GM21619 (cell line): ENCODE measurements at regions not wholly inside any gene's neighbourhood (a gene's known extent, or its start where the extent isn't known, plus 50 kb on each side); places are given as distances from the start of the nearest gene placed in this dataset.

Experiments
- ATAC-seq: cut with Tn5 transposase; IDR thresholded peaks from one replicate; pipeline ENCODE4 v1.9.1; 2021; ENCODE audit not compliant: unreplicated experiment

DNA sequence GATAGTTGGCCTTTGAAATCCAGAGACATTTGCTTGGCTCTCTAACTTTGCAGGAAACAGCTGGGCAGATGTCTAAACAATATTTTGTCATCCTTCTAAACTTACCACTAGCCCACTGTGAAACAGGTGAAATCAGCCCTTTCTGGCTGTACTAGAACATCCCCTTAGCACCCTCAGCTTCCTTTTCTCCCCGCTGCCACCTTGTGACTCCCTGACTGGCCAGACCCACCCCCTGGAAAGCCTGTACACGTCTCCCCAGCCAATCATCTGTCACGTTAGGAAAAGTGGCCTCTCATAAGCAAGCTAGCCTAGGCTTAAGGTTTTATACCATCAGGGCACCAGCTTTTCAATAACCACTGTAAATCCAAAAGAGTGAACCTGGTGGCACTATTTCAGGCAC, 88.6 kb upstream of the E2F3 start:
- no peak for ATAC-seq

DNA sequence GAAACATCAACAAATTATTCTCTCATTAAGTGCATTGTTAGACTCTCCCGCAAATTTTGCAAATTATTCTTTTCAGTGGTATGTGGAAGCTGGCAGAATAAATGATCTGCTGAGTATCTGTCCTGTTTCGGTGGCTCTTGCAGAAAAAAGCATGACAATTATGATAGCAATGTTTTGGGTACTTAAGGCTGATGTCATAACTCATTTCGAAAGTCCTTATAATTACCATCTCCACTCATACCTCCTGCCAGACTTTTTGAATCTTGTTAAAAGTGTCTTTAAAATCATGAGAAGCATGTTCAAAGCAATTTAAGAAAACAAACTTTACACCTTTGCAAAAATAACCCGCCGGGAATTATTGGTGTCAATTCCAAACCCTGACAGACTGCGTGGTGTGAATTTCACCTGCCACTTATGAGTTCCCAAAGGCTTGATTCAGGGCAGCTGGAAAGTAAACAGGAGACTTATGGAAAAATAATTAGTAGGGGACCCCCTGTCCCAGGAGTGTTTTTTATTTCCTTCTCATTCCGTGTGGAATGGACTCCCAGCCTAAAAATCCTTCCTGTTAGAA, 87.6 kb upstream of the E2F3 start:
- no peak for ATAC-seq

DNA sequence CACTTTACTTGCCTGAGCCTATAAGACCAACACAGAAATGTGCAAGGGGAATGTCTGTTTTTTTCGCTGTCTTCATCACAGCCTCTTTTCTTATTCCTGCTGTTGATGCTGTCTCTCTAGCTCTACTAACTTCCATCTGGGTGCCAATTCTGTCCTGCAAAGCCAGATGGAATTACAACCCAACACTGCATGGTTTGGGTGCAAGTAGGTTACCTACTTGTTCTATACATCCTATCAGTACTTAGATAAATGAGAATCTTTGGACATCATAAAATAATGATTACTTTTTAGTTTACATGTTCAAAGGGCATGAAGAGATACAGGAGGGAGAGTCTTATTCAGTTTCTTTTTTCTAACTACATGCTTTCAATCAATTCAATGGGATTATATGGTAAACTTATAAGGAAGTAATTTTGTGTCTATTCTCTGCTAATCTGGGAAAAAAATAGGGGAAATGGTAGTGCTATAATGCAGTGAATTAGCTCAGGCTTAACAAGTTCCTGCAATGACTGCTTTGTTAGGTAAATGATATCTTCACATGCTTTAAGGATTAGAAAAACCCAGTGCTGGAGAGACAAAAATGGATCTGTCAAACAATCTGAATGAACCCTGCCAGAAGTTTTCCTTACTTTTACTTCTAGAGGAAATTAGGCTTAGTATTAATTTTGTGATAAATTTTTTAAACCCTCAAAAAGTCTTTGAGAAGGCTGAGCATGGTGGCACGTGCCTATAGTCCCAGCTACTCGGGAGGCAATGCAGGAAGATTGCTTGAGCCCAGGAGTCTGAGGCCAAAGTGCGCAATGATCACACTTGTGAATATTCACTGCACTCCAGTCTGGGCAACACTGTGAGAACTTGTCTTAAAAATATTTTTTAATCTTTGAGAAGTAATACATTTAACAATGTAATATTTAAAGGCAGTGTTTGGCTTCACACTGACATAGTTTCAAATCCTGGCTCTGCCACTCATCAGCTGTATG, 86.5 kb upstream of the E2F3 start:
- ATAC-seq, result no peak

DNA sequence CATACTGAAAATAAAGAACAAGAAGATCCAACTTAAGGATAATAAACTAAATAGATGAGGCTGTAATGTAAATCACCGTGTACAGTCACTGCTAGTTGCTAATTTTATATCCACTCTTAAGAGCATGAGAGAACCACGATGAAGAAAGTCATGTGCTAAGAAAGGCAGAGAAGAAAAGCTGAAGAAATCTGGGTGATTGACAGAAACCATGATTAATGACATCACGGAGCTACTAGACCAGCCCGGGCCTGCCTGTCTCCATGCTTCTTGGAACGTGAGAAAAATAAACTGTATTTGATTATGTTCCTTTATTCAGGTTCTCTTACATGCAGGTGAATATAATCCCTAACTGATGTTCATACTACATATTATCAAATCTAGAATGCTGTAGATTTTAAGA, 84.2 kb upstream of the E2F3 start:
- ATAC-seq, result no peak

DNA sequence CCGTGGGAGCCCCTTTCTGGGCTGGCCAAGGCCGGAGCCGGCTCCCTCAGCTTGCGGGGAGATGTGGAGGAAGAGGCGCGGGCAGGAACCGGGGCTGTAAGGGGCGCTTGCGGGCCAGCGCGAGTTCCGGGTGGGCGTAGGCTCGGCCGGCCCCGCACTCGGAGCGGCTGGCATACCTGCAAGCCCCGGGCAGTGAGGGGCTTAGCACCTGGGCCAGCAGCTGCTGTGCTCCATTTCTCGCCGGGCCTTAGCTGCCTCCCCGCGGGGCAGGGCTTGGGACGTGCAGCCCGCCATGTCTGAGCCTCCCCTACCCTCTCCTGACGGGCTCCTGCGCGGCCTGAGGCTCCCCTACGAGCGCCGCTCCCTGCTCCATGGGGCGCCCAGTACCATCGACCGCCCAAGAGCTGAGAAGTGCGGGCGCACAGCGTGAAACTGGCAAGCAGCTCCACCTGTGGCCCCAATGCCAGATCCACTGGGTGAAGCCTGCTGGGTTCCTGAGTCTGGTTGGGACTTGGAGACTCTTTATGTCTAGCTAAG, 82.8 kb upstream of the E2F3 start:
- no peak for ATAC-seq

DNA sequence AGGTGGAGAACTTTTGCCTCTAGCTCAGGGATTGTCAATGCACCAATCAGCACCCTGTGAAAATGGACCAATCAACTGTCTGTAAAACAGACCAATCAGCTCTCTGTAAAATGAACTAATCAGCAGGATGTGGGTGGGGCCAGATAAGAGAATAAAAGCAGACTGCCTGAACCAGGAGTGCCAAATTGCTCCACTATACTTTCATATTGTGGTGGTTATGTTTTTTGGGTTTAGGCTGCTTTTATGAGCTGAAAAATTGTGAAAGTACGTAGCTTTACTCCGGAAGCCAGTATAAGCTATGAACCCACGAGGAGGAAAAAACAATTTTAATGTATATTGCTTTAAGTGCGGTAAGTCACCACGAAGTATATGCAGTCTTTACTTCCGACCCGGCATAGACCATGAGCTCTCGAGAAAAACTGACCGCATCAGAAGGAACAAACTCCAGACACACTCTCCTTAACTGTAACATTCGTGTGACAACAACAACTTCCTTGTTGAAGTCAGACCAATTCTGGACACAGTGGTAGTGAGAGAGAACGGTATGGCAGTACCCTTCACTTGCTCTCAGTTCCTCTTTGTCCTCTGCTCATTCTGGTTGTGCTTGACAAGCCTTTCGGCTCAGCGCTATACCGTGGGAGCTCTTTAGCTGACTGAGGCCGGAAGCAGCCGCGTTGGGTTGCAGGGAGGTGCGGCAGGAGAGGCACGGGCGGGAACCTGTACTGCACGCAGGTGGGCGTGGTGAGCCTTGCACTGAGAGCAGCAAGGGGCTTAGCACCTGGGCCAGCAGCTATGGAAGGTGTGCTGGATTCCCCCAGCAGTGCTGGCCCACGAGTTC, 81.9 kb upstream of the E2F3 start:
- ATAC-seq, result peak; percentile 99

DNA sequence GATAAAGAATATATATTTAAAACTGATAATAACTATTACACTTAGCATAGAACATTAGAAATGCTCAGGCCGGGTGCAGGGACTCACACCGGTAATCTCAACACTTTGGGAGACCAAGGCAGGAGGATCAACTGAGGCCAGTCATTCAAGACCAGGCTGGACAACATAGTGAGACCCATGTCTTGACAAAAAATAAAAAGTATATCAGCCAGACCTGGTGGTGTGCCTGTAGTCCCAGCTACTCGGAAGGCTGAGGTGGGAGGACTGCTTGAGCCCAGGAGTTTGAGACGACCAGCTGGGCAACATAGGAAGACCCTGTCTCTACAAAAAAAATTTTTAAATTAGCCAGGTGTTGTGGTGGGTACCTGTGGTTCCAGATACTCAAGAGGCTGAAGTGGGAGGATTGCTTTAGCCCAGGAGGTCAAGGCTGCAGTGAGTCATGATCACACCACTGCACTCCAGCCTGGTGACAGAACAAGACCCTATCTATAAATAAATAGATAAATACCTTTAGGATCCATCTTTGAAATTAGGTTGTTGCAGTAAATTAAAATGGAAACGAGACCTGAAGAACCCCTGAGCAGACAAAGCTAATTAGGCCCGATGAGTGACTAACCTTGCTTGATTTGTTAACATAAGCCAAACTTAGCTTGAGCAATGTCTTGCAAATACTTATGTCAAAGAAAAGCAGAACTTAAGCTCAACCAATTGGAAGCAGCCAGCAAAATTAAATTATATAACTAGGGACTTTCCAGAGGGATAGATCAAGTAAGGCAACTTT, 75.8 kb upstream of the E2F3 start:
- no peak for ATAC-seq

DNA sequence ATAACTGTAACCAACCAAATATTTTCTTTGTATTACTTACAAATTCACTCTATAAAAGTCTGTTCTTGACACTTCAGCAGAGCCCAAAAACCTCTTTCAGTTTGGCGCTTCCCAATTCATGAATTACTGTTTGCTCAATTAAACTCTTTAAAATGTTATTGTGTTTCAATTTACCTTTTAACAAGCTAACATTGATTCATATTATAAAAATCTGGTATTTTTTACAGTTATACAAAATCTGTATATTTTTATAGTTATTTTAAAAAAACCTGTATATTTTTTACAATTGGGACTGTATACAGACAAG, 75.3 kb upstream of the E2F3 start:
- no peak for ATAC-seq

DNA sequence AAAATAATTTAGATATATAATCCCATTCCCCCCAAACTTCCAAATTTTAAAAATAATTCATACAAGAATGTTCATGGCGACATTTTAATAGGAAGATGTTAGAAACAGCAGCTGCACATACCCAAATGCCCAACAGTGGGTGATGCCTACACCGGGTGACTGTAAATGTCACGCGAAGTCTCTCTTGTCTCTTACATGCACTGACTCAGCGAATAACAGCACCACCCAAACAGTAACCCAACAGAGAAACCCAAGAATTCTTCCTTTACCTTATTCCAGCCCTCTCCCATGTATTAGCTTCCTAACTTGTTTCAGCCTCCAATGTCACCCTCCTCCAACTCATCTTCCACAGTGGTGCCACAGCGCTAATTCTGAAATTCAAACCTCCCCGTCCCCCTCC, 74.5 kb upstream of the E2F3 start:
- no peak for ATAC-seq

DNA sequence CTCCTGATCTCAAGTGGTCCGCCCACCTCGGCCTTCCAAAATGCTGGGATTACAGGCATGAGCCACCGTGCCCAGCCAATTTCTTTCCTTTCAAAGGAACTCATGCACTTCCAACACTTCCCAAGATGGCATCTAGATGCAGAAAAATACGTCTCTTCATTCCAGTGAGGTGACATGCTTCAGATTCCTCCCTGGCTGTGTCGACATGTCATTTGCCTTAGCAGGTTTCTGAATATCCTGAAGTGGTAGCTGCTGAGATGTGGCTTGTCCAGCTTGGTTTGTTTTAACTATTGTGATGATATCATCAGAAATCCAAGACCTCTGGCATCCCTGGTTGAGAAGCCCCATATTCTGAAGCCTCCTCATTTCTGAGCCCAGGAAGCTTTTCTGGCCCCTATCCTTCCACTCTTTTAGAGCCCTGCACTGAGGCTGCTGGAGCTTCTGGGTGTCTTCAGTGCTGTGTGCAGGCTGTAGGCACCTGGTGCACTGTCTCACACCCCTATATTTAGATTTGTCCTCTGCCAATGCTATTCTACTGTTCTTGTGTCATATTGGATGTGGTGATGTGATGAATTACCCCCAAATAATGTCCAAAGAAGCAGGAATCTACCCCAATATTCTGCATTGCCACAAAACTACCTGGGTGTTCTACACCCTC, 73.3 kb upstream of the E2F3 start:
- no peak for ATAC-seq

DNA sequence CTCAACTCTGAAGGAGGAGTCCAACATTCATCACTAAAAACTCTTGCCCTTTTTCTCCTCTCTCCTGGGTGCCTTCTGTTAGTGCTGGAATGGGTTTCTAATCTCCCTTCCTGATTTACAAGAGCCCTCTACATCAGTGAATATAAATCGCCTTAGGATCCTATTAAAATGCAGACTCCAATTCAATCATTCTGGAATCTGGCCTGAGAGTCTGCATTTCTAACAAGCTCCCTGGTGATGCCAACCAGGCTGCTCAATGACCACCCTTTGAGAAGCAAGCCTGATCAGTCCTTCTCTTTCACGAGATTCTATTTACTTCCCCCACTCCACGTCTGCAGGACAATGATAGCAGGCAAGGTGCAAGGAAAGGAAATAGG, 72.8 kb upstream of the E2F3 start:
- ATAC-seq, result no peak

DNA sequence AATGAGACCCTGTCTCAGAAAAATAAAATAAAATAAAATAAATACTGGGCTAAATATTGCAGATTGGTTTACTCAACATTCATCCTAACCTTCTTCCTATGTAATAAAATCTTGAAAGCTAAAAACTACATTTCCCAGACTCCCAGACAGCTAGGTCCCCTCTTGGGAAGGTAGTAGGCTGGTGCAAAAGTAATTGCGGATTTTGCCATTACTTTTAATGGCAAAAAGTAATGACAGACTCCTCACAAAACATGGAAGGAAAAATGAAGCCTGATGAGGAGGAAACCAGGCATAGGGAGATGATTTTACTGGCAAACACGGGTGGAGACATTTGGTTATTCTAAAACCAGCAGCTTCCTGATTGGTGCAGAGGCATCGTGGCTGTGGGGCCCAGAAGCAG, 70.6 kb upstream of the E2F3 start:
- ATAC-seq, result no peak

DNA sequence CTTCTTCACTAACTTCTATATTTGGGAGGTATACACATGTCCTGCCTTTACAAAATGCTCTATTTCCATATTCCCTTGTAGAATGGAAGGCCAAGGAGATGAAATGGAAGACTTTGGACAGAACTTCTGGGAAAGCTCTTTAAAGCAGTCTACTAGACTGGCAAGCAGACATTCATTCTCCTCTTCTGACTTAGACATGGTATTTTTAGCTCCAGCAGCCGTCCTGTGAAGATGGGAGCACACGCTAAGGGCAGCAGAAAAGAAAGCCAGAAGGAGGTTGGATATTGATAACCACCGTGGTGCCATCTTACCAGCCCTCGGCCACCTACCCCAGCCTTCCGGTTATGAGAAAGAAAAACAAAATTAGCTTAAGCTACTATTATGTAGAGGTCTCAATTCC, 70.1 kb upstream of the E2F3 start:
- ATAC-seq, result no peak

DNA sequence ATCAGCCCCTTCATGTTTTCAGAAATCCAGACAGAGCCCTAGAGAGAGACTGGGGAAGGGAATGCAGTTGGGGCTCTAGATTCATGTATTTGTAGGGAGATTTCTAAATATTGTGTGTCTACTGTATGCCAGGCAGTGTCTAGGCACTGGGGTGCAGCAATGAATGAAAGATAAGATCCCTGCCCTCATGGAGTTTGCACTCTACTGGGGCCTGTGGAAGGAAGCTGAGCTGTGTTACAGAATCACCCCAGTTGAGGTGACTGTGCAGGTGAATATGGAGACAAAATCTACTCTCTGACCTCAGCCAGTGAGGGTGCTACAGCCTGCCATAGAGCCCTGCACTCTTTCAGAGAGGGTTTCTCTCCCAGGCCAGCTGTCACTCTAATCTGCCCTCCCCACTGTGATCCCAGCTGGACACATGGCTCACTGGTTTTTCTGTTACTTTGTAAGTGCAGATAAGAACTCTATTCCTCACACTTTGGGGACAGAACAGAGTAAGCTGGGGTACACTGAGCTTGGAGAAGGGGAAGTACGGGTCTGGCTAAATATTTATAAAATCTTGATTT, 69.2 kb upstream of the E2F3 start:
- no peak for ATAC-seq

DNA sequence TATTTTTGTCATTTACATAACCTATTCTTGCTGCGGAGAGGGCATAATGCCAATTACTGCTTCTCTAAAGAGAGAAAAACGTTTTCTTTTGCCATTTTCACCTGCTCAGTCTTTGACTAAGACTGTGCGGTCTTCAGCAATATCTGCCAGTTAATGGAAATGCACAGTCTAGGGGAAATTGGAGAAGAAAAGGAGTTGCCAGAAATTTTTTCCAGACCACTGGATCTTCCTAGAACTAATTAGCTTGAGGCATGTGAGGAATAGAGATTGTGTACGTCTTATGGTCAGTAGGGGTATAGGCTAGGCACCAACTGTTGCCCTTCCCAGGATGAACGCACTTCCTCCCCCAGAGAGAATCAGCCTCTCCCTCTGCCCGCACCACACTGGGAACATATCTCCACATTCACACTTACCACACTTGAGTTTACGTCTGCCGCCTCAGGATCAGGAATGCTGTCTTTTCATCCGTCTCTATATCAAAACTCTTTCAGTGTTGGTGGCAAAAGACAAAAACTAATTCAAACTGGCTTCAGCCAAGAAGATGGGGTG, 67.9 kb upstream of the E2F3 start:
- no peak for ATAC-seq

DNA sequence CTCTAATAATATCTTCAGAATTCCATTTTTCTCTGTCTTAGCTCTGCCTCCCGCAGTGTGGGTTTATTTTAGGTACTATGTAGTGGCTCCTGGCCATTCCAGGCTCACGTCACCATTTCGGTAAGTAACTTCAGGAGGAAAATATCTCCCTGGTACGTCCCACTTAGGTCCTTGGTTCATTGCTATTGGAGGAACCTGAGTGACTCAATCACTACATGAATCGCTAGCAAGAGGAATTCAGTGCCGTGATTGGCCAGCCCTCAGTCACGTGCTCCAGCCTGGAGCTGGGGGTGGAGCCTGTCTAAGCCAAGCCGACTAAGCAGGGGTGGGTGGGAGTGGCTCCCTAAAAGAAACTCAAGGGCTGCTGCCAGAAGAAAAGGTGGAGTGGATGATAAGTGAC, 67.3 kb upstream of the E2F3 start:
- ATAC-seq, result no peak

DNA sequence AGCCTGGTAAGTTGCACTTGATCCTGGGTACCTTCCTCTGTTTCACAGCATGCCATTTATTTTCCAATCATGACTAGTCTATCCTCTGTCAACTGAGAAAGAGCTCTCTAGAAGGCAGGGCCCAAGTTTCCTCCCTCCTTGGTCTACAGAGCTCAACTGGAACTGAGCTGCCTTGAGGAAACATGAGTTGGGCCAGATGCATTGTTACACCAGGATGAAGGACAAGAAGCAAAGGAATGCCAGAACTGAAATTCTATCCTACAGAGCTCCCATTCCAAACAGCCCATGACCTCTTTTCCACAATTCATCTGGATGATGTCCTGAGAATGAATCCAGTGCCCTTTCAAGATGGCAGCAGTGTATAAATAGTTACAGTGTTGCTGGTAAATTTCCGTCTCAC, 66.7 kb upstream of the E2F3 start:
- no peak for ATAC-seq

DNA sequence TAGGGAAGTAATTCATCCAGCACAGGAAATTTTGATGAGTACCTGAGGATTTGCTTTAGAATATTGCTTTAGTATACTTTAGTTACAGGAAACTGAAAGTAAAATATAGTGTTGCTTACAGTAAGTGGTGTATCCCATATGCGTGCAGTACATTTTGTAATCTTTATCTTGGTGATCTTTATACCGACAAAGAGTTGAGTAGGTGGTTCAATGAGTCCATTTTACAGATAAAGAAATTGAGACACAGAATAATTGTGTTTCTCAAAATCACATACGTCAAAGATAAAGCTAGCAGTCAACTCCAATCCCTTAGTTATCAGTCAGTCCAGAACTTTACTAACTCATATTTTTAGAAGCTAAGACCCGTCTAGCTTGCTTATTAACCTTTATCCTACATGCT, 65.8 kb upstream of the E2F3 start:
- no peak for ATAC-seq

DNA sequence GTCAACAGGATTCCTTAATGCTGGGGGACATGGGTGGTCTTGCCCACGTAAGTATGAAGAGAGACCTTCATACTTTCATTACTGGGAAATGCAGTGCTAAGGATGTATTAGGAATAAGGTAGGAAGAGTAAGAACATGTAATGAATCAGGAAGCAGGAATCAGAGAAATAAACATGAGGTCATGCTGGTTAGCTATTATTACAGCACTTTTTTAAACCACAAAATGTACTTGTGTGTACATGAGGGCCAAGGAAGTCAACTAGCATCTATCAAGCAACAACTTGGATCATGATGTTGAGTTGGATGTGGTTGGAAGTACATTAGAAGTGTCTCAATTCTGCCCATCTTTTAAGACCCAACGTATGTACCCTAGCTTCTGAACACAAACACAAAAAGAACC, 63.5 kb upstream of the E2F3 start:
- ATAC-seq, result no peak
